Glomerular visceral epithelial cell (primary cell): ENCODE measurements at regions not wholly inside any gene's neighbourhood (a gene's known extent, or its start where the extent isn't known, plus 50 kb on each side); places are given as distances from the start of the nearest gene placed in this dataset.

ENCODE experiments used
- DNase-seq: peaks from one replicate; pipeline ENCODE4 v3.0.0-alpha.2; 2016; ENCODE audit errors: extremely low spot score

DNA sequence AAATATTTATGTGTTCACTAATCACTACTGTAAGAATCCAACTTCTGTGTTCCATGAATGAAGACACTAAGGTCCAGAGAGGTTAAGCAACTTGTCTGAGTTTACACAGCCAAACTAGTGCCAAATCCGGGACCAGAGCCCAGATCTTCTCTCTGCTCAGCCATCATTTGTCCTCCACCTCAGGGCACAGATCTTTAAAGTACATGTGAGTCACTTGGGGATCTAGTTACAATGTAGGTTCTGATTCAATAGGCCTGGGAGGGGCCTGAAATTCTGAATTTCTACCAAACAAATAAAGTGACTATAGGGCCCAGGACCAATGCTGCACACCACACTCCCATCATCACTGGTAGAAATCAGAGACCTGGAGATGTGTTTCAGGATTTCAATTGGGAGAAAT is 162.9 kb downstream of the GXYLT1 start:
- DNase-seq, result peak; percentile 18

- DNase-seq, result no peak
Observed at GRCh38 chr12:41981013-41981412, 163.7 kb downstream of the GXYLT1 start.

- no peak for DNase-seq
Observed at GRCh38 chr12:41980390-41980789, 164.3 kb downstream of the GXYLT1 start.

- DNase-seq, result peak; percentile 26
Observed at GRCh38 chr12:41979574-41979973, 165.1 kb downstream of the GXYLT1 start.

GRCh38 chr12:41972598-41972997 is 172.1 kb downstream of the GXYLT1 start:
- DNase-seq, result no peak

- DNase-seq, result no peak
Observed at GRCh38 chr12:41972196-41972595, 172.5 kb downstream of the GXYLT1 start.

DNA sequence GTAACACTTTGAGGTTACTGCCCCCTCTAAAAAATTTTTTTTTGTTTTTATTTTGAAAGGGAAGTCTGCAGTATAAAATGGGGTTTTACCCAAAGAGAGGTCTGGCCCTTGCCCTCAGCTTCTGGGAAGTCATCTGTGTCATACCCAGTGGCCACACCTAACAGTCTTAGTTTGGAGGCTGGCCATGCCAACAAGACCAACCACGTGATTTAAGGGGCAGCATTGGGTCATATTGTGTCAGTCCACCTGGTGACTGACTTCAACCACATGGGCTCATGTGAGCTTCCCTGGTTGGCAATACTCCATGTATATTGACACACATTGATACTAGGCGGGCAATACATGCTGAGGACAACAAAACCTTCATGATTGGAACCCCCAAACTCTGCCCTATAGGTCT is 173.9 kb downstream of the GXYLT1 start:
- peak; percentile 15 for DNase-seq

- no peak for DNase-seq
Observed at GRCh38 chr12:41968599-41968998, 176.1 kb downstream of the GXYLT1 start.

DNA sequence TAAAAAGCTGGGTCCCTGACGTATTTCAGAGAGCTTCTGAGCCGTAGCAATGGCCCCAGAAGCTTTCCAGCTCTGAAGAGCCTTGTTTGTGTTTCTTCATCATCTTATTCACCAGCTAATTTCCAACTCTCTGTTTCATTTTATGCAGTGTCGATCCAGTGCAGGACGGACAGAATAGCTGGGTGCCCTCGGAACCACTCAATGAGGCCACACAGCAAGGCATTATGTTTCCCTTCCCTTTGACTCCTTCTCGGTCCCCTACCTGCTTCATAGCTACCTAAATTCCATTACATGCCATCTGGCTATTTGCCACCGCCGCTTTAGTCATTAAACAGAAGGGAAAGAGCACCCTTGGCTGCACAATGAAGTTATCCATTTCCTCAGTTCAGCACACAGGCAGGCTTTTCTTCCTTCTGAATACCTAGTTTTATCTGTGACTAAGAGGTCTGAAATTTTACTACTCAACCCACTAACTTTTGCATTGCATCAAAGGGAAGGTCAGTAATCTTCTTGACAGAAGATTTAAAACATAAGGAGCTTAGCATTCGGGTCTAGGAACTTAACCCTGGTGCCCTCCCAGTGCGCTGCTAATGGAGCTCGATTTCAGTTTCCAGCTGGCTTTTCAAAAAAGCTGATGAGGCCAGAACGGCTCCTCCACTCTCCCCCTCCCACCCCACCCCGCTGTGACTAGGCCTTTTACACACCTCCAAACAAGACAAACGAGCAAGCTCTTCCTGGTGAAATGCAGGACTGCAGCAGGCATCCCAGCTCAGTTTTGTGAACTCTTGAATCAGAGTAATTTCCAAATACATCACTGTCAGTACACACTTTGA is 176.8 kb downstream of the GXYLT1 start:
- DNase-seq, result peak; percentile 90

GRCh38 chr12:41966916-41967315 is 177.8 kb downstream of the GXYLT1 start:
- DNase-seq, result no peak

DNA sequence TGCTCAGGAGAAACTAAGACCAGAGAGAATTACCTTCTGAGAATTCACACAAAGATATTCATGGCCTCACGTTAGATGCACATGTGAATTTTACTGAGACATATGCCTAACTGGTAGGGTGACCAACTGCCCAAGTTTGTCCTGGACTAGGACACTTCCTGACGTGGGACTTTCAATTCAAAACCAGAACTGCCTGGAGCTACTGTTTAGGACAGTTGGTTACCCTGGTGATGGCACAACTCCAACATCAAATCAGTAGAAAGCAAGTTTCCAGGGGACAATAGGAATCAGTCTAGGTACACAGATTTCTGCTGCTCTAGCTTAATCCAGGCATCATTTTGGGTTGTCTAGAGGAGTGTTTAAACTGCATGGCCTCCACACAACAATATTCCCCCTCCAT is 178.7 kb downstream of the GXYLT1 start:
- DNase-seq, result no peak

DNA sequence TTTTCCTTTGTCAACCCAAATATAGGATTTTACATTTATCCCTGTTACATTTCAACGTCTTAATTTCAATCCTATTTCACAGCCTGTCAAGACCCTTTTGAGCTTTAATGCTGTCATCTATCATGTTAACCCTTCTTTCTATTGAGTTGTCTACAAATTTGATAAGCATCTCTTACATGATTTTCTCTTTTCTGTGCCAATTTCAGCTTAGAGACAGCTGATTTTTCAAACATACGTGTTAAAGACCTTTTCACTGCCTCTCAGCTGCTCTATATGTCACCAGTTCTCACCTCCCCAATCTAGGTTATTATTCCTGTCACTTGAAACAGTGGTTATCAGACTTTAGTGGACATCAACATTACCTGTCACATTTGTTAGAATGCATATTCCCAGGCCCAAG is 181.3 kb downstream of the GXYLT1 start:
- DNase-seq, result no peak

DNA sequence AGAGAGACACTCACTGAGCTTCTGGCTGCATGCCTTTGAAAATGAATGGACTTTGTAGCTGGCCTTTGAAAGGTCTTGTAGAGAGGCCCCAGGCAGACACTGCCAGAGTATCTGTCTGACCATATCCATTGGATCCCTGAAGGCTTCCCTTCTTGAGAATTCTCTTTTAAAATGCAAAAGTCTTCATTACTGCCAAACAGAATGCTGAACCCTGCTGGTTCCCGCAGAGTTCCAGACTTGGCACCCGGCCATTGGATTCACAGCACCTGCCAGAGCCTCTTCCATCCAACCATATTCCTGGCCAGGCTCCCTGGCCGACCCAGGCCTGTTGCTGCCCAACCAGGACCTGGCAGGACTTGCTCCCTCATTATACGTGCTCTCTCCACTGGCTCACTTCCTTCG is 182.5 kb downstream of the GXYLT1 start:
- no peak for DNase-seq

- DNase-seq, result no peak
Observed at GRCh38 chr12:41959271-41959670, 185.4 kb downstream of the GXYLT1 start.

- no peak for DNase-seq
Observed at GRCh38 chr12:41956353-41956752, 188.3 kb downstream of the GXYLT1 start.

DNA sequence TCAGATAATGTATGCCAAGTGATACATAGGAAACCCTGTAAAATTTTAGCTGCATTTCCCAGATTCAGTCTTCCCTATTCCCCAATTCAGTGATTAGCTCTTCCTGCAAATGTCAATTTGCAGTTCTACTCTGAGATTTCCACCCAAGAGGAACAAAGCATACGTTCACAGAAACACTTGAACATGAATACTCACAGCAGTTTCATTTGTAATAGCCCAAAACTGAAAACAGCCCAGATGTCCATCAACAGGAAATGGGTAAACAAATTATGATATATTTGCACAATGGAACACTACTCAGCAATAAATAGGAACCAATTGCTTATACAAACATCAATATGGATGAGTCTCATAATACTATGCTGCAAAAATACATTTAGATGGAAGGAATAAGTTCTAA is 194.2 kb downstream of the GXYLT1 start:
- no peak for DNase-seq

- no peak for DNase-seq
Observed at GRCh38 chr12:41946106-41946505, 198.6 kb downstream of the GXYLT1 start.

DNA sequence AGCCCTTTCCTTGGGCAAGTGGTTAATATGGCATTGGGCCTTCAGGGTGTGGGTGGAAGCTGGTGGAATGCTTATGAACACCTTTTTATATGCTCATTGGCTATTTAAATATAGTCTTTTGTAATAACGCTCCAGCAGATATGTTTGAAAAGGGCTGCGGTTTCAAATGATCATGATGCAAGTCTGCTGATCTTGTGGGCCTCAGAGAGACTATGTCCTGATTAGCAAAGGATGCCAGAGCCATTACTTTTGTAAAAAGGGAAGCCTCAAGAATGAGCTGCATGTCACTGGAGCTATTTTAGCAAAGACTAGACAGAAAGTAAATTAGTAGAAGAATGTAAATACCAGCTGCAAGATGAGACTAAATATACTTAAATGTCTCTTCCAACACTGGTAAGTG is 200.5 kb downstream of the GXYLT1 start:
- no peak for DNase-seq

DNA sequence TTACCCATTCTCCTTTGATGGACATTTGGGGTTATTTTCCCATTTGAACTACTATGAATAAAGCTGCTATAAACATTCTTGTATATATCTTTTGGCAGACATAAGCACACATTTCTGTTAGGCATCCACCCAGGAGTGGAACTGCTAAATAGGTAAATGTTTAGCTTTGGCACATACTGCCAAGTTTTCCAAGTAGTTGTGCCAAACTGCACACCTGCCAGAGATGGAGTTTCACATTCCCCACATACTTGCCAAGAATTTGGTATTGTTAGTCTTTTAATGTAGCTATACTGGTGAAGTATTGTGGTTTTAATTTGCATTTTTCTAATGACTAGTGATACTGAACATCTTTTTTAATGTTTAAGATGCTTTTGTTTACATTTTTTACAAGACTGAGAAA is 201.0 kb downstream of the GXYLT1 start:
- DNase-seq, result no peak

GRCh38 chr12:41942354-41942753 is 202.3 kb downstream of the GXYLT1 start:
- DNase-seq, result no peak

DNA sequence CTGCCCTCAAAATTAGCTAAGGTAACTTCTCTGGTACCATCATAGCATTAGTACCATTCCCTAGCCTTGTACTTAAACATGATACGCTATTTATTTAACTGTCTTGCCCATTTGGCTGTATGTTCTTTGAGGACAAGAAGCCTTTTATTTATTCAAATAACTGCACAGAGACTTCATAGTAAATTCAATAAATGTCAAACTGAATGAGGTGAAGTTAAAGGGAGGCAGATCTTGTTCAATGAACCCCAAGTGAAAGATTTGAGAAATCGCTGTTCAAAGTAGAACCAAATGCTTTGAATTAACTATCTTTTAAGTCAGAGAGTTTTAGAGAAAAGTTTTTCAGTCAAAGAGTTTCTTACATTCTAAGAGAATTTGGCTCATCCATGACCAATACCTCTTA is 203.6 kb downstream of the GXYLT1 start:
- DNase-seq, result no peak

GRCh38 chr12:41940571-41940970 is 204.1 kb downstream of the GXYLT1 start:
- DNase-seq, result no peak

DNA sequence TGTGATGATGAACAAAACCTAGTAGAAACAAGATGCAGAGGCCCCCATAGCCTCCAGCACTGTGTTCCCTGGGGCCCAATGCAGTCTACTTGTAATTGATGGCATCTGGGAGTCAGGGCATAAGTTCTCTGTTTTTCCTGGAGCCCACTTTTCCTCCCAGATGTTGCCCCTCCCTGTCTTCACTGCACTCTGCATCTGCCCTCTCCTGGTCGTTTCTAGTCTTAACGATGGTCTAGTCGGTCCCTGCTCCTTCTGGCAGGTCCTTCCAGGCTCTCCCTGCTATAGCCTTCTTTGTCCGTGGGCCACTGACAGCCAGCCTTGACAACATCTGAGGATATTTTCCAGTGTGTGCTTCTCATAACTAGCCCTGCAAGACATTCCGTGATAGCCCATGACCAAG is 208.3 kb downstream of the GXYLT1 start:
- no peak for DNase-seq

DNA sequence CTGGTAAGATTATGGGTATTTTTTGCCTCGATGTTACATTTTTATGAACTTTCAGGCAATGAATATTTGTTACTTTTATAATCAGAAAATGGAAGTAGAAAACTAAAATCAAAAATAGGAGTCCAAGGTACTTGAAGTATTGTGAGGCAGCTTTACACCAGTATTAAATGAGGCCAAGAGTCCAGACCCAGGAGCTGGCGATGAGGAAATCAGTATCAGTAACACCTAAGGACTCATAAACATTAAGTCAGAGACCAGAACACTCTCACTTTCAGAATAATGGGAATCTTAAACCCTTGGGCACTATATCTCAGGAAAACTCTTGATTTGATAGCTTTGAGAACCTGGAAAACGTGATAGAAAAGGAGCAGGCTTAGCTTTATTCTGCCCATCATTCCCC is 208.8 kb downstream of the GXYLT1 start:
- DNase-seq, result no peak
